Left ventricle myocardium inferior (tissue), 1 donor: ENCODE measurements at regions not wholly inside any gene's neighbourhood (a gene's known extent, or its start where the extent isn't known, plus 50 kb on each side); places are given as distances from the start of the nearest gene placed in this dataset.

Source experiments
- DNase-seq: peaks from one replicate; pipeline ENCODE4 v3.0.0-alpha.2; 2020
- H3K27ac ChIP-seq: fragments of 200-600 bp; replicated peaks from 2 replicates; pipeline ENCODE4 v1.8.0; 2021
- H3K27me3 ChIP-seq: fragments of 200-600 bp; 2 replicates; pipeline ENCODE4 v1.8.0; 2021; ENCODE audit warnings: low read depth
- H3K36me3 ChIP-seq: fragments of 200-600 bp; 2 replicates; pipeline ENCODE4 v1.8.0; 2021
- H3K4me1 ChIP-seq: fragments of 200-600 bp; 2 replicates; pipeline ENCODE4 v1.8.0; 2021
- H3K4me3 ChIP-seq: fragments of 200-600 bp; 2 replicates; pipeline ENCODE4 v1.8.0; 2021; ENCODE audit warnings: mild to moderate bottlenecking, moderate library complexity
- H3K9me3 ChIP-seq: fragments of 200-600 bp; replicated peaks from 2 replicates; pipeline ENCODE4 v1.8.0; 2021
- CTCF ChIP-seq: fragments of 200-600 bp; IDR thresholded peaks from 2 replicates; pipeline ENCODE4 v1.8.0; 2021; ENCODE audit warnings: antibody characterized with exemption, mild to moderate bottlenecking, borderline replicate concordance
- intact Hi-C: fragments of 100-400 bp; cut with micrococcal nuclease; formaldehyde crosslinking; loops from one replicate; pipeline ENCODE4 v1.11.0; 2022
- donor health status: DM: no; HTN: yes; CAD: no; lungs with severe emphysema.

GRCh38 chr3:62961874-62962556 is 86.8 kb upstream of the CADPS start:
- Histone ChIP-seq H3K4me1 (no peaks in the 10 kb centered on the region), H3K9me3 (peaks cover 8% of the 10 kb centered on the region), H3K27ac (no peak overlapping the region), H3K4me3 (no peak overlapping the region), H3K27me3 (no peaks in the 10 kb centered on the region), H3K36me3 (no peaks in the 10 kb centered on the region)
- no peak for DNase-seq
- intact Hi-C loops: no loop called here
- no peak for TF ChIP-seq CTCF

- Histone ChIP-seq H3K4me3 (no peak overlapping the region), H3K36me3 (no peaks in the 10 kb centered on the region), H3K4me1 (no peaks in the 10 kb centered on the region), H3K27me3 (no peaks in the 10 kb centered on the region), H3K9me3 (peaks cover 8% of the 10 kb centered on the region), H3K27ac (no peak overlapping the region)
- intact Hi-C loops: no loop called here
- TF ChIP-seq CTCF: no peak
- no peak for DNase-seq
These were observed 87.5 kb upstream of the CADPS start for GRCh38 chr3:62962714-62963113.

- no peaks in the 10 kb centered on the region for H3K27me3 ChIP-seq
- no peak overlapping the region for H3K4me3 ChIP-seq
- no peak for TF ChIP-seq CTCF
- intact Hi-C loops: no loop called here
- DNase-seq: no peak
- H3K9me3 ChIP-seq: no peaks in the 10 kb centered on the region
- no peak overlapping the region for H3K27ac ChIP-seq
- H3K36me3 ChIP-seq: no peaks in the 10 kb centered on the region
- H3K4me1 ChIP-seq: no peaks in the 10 kb centered on the region
These were observed 90.1 kb upstream of the CADPS start for GRCh38 chr3:62965311-62965710.

- no peaks in the 10 kb centered on the region for H3K27me3 ChIP-seq
- H3K36me3 ChIP-seq: no peaks in the 10 kb centered on the region
- H3K4me3 ChIP-seq: no peak overlapping the region
- no peak for TF ChIP-seq CTCF
- H3K27ac ChIP-seq: no peak overlapping the region
- no peaks in the 10 kb centered on the region for H3K9me3 ChIP-seq
- no peaks in the 10 kb centered on the region for H3K4me1 ChIP-seq
- DNase-seq: no peak
- intact Hi-C loops: no loop called here
These were observed 92.9 kb upstream of the CADPS start for GRCh38 chr3:62968128-62968527.

GRCh38 chr3:62970648-62971047 is 95.4 kb upstream of the CADPS start:
- no peaks in the 10 kb centered on the region for H3K36me3 ChIP-seq
- intact Hi-C loops: no loop called here
- no peak overlapping the region for H3K4me3 ChIP-seq
- H3K4me1 ChIP-seq: no peaks in the 10 kb centered on the region
- TF ChIP-seq CTCF: no peak
- no peak for DNase-seq
- H3K27ac ChIP-seq: no peak overlapping the region
- no peaks in the 10 kb centered on the region for H3K9me3 ChIP-seq
- no peaks in the 10 kb centered on the region for H3K27me3 ChIP-seq
